ENCODE measurements at regions not wholly inside any gene's neighbourhood (a gene's known extent, or its start where the extent isn't known, plus 50 kb on each side); places are given as distances from the start of the nearest gene placed in this dataset.

GRCh38 chr4:1471443-1472147 lies 65.4 kb upstream of the NKX1-1 start:
- BruUV-seq (replicated peaks), result no TSS peak
- ChIA-PET CTCF (interaction anchor here (0.6 kb wide), 1 partner anchor 28 kb away, joined by 11 read pairs; no protein-coding TSS in a partner anchor), POLR2A (ENCODE audit: low non-redundant PET) (no interaction called here)
- Histone ChIP-seq H3K27me3 (replicated peaks; ENCODE audit: insufficient read depth, low read depth, low read length, poor library complexity) (peaks cover 34% of the 10 kb centered on the region), H3K9me3 (ENCODE audit: low read depth, low read length, poor library complexity, severe bottlenecking) (no peaks in the 10 kb centered on the region), H3K36me3 (ENCODE audit: insufficient read depth, low read length, poor library complexity, severe bottlenecking) (no peaks in the 10 kb centered on the region), H3K4me3 (ENCODE audit: low read depth, low read length, poor library complexity, severe bottlenecking) (no peak overlapping the region), H3K27ac (ENCODE audit: low read depth, low read length, poor library complexity, severe bottlenecking) (no peak overlapping the region), H3K4me1 (ENCODE audit: insufficient read depth, low read length, poor library complexity, severe bottlenecking) (no peaks in the 10 kb centered on the region)
- TF ChIP-seq CTCF (conservative IDR thresholded peaks at IDR 0.05; ENCODE audit: low read depth, low read length), result no peak
- TF ChIP-seq EZH2 (IDR thresholded peaks at IDR 0.05; ENCODE audit: borderline replicate concordance, low read depth, low read length, poor library complexity, severe bottlenecking), result peak; percentile 96
- intact Hi-C loops (cut with micrococcal nuclease; ENCODE audit: unreplicated experiment), result no loop called here
- DNase-seq (ENCODE audit: low spot score), result peak; percentile 16

GRCh38 chr4:1470816-1471442 lies 64.7 kb upstream of the NKX1-1 start:
- no peak overlapping the region for H3K27ac ChIP-seq (ENCODE audit: low read depth, low read length, poor library complexity, severe bottlenecking)
- intact Hi-C loops (cut with micrococcal nuclease; ENCODE audit: unreplicated experiment), result no loop called here
- no peaks in the 10 kb centered on the region for H3K9me3 ChIP-seq (ENCODE audit: low read depth, low read length, poor library complexity, severe bottlenecking)
- POLR2A ChIA-PET (ENCODE audit: low non-redundant PET), result no interaction called here
- H3K36me3 ChIP-seq (ENCODE audit: insufficient read depth, low read length, poor library complexity, severe bottlenecking), result no peaks in the 10 kb centered on the region
- no peak overlapping the region for H3K4me3 ChIP-seq (ENCODE audit: low read depth, low read length, poor library complexity, severe bottlenecking)
- H3K27me3 ChIP-seq (replicated peaks; ENCODE audit: insufficient read depth, low read depth, low read length, poor library complexity), result peaks cover 34% of the 10 kb centered on the region
- no peak for TF ChIP-seq CTCF (conservative IDR thresholded peaks at IDR 0.05; ENCODE audit: low read depth, low read length)
- TF ChIP-seq EZH2 (IDR thresholded peaks at IDR 0.05; ENCODE audit: borderline replicate concordance, low read depth, low read length, poor library complexity, severe bottlenecking), result no peak
- no peaks in the 10 kb centered on the region for H3K4me1 ChIP-seq (ENCODE audit: insufficient read depth, low read length, poor library complexity, severe bottlenecking)
- DNase-seq (ENCODE audit: low spot score), result no peak
- no TSS peak for BruUV-seq (replicated peaks)
- CTCF ChIA-PET, result interaction anchor here (0.6 kb wide), 1 partner anchor 27 kb away, joined by 11 read pairs; no protein-coding TSS in a partner anchor

- intact Hi-C loops (cut with micrococcal nuclease; ENCODE audit: unreplicated experiment), result no loop called here
- DNase-seq (ENCODE audit: low spot score), result no peak
- ChIA-PET CTCF (no interaction called here), POLR2A (ENCODE audit: low non-redundant PET) (no interaction called here)
- no peaks in the 10 kb centered on the region for H3K36me3 ChIP-seq (ENCODE audit: insufficient read depth, low read length, poor library complexity, severe bottlenecking)
- BruUV-seq (replicated peaks), result no TSS peak
- no peak overlapping the region for H3K4me3 ChIP-seq (ENCODE audit: low read depth, low read length, poor library complexity, severe bottlenecking)
- TF ChIP-seq EZH2 (IDR thresholded peaks at IDR 0.05; ENCODE audit: borderline replicate concordance, low read depth, low read length, poor library complexity, severe bottlenecking) (no peak), CTCF (conservative IDR thresholded peaks at IDR 0.05; ENCODE audit: low read depth, low read length) (no peak)
- no peak overlapping the region for H3K27ac ChIP-seq (ENCODE audit: low read depth, low read length, poor library complexity, severe bottlenecking)
- H3K9me3 ChIP-seq (ENCODE audit: low read depth, low read length, poor library complexity, severe bottlenecking), result no peaks in the 10 kb centered on the region
- no peaks in the 10 kb centered on the region for H3K4me1 ChIP-seq (ENCODE audit: insufficient read depth, low read length, poor library complexity, severe bottlenecking)
- peaks cover 34% of the 10 kb centered on the region for H3K27me3 ChIP-seq (replicated peaks; ENCODE audit: insufficient read depth, low read depth, low read length, poor library complexity)
Observed at GRCh38 chr4:1470393-1470670, 64.1 kb upstream of the NKX1-1 start.

All from A673 (cell line).